ENCODE measurements at regions not wholly inside any gene's neighbourhood (a gene's known extent, or its start where the extent isn't known, plus 50 kb on each side); places are given as distances from the start of the nearest gene placed in this dataset.

GRCh38 chr1:234554218-234554697 lies 55.7 kb downstream of the IRF2BP2 start:
- DNase-seq (ENCODE audit: low spot score) = no peak

DNA sequence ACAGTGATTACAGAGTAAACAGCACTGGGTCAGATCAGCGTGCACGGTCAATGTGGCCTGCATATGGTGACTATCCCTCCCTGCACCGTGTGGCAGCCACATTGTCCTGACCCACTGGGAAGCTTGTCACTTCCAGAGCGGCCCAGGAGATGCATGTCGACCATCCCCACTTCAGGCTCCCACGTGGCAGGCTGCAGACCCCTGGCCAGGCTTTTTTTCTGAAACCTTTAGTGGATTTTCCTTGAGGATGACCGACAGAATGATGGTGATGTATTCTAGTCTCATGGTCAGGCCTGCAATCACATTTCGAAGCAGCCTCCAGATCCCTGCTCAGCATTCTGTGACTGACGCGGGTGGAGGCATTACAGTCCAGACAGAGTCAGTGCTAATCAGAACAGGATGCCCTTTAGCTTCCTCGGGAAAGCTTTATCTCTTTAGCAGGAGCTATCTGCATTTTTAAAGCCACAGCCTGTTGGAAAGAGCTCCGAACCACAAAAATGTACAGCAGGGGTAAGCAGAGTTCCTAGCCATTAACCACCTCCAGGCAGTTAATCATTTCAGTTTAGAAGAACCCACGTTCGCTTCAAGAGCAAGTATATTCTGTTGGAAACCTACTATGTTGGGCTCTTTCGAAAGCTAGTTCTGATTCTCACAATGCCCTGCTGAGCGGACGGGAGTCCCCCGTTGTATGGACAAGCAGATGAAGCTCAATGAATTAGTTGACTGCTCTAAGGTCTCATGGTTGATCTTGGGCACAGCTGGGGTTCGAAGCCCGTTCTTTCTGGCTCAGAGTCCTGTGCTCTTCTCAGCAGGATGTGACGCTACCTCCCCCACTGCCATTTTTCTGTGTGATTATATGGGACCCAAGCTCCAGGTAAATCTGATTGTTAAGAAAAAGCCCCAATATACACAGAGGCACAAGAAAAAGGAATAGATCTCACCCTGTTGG lies 56.5 kb downstream of the IRF2BP2 start:
- DNase-seq (ENCODE audit: low spot score) = peak; percentile 22

- no peak for DNase-seq (ENCODE audit: low spot score)
Measured at GRCh38 chr1:234551032-234551378, 59.0 kb downstream of the IRF2BP2 start.

DNA sequence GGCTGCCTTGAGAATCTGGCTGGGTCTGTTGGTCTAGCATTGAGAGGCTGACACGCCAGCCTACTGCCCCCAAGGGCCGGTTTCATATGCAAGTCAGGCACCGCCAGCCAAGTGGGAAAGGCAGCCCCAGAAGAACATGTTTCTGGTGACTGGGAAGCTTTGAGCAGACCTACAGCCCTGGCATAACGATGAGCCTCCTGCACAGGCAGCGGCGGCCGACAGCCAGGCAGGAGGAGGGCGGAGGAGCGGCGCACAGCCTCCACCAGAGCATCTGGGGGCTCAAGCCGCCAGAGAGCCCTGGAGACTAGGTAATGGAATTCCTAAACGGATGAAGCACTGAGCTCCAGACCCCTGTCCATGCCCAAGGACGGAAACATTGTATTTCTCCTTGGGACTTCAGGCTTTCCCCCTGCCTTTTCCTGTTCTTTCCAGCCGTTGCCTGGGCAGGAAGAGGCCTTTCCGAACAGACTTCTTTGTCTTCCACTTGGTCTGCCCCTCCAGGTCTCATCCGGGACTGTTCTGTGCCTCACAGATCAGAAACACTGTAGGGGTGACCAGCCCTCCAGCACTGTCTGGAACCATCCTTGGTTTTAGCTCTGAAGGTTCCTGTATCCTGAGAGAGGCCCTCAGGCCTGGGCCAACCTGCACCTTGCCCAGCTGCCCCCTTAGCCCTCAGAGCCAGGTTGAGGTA lies 59.5 kb downstream of the IRF2BP2 start:
- no peak for DNase-seq (ENCODE audit: low spot score)

DNA sequence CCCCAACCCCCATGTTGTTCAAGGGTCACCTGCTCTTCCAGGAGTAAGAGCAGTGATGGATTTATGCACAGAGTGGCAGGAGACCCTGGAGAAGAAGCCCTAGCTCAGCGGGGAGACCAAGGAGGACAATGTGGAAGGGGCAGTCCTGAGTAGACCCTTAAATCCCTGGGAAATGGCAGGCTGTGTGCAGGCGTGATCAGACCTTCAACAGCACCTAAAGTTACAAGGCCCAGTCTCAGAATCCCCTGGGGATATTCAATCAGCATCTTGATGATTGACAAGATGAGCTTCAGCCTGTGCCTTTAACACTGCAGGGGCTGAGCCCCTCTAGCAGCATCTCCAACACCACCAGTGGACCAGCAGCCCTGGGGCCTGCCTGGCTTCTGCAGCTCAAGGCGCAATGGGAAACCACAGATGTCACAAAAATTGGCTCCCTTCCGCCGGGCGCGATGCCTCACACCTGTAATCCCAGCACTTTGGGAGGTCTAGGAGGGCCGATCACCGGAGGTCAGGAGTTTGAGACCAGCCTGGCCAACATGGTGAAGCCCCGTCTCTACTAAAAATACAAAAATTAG lies 60.4 kb downstream of the IRF2BP2 start:
- DNase-seq (ENCODE audit: low spot score) = no peak

GRCh38 chr1:234546890-234547788 lies 62.8 kb downstream of the IRF2BP2 start:
- no peak for DNase-seq (ENCODE audit: low spot score)

- no peak for DNase-seq (ENCODE audit: low spot score)
Measured at GRCh38 chr1:234546387-234546704, 63.6 kb downstream of the IRF2BP2 start.

DNA sequence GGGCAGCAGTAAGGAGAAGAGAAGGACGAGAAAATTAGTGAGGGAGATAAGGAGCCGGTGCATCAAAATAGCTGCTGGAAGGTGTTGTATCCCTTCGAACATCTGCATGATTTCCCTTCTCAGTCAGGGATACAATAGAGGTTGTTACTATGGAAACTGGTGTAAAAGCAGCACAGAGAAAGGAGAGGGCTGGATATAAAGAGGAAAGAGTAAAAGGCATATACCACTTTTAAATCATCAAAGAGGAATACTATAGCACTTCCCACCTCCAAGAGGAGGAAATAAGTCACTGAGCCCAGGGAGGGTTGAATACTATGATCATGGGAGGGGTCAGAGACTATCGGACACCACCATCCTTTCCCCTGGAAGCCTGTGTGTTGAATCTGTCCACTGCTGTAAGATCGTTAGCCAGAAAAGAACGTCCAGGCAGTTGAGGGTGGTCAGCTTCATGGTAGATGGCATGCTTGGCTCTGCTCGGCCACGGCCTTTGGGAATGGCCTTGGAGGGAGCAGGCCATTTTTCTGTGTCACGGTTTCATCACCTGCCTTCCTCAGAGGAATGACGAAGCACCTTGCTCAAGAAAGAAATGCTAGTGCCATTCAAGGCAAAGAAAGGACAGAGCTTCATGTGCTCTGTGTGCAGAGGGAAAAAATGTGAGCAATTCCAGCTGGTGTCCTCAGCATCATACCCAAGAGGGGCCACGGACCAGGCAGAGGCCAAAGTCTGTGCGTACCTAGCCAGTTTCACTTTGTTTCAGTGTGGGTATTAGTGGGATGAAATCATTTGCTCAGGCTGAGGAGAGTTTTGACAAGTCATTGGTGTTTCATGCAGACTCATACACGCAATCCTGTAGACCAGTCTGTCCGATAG lies 64.2 kb downstream of the IRF2BP2 start:
- peak; percentile 64 for DNase-seq (ENCODE audit: low spot score)

- peak; percentile 91 for DNase-seq (ENCODE audit: low spot score)
Measured at GRCh38 chr1:234544087-234544579, 65.2 kb upstream of the TARBP1 start.

- DNase-seq (ENCODE audit: low spot score) = no peak
Measured at GRCh38 chr1:234543442-234544086, 64.6 kb upstream of the TARBP1 start.

DNA sequence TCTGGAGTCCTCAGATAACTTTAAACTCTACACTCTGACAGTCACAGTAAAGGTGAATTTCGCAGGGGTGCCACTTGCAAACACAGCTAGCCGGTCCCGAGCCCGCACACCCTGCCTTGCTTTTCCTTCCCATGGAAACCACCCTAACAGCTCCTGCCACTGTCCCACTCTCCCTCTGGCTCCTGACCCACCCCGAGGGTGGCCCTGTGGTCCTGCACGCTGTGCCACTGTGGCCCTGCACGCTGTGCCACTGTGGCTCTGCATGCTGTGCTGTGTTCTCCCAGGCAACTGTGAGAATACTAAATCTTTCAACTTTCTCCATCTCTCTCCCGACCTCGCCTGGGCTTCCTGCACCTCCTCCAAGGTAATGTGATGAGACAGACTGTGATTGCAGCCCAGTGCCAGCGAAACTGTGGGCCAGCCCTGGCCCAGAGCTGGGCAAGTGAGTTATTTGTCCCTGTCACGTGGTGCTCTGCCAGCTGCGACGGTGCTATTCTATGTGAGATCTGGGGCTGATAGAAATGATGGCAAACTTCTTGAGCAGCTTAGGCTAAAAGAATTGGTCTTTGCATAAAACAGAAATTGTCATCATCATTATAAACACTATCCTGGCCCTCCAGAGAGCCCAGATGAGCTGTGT lies 63.4 kb upstream of the TARBP1 start:
- DNase-seq (ENCODE audit: low spot score) = no peak

DNA sequence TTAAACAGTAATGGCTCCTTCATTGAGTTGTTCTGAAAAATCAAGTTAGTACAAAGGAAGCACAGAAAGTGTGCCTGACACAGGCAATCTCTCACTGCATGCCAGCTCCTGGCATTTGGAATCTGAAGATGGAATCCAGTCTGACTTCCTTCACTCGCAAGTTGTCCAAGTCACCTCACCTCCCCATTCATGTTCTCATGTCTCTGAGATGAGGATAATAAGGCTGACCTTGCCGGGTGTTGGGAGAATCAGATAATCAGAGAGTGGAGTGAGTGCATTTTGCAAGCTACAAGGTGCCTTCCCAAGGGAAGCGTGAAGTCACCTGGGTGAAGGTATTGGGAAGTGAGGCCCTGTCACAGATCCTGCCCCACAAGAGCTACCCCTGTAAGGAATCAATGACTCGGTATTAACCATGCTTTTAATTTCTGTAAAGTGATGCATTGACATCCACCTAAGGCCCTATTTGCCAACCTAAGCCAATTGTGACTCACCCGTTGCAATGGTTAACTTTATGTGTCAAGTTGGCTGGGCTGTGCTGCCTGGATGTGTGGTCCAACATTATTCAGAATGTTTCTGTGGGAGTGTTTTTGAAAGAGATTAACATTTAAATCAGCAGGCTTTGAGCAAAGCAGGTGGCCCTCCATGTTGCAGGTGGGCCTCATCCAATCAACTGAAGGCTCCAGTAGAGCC lies 62.5 kb upstream of the TARBP1 start:
- DNase-seq (ENCODE audit: low spot score) = peak; percentile 87

DNA sequence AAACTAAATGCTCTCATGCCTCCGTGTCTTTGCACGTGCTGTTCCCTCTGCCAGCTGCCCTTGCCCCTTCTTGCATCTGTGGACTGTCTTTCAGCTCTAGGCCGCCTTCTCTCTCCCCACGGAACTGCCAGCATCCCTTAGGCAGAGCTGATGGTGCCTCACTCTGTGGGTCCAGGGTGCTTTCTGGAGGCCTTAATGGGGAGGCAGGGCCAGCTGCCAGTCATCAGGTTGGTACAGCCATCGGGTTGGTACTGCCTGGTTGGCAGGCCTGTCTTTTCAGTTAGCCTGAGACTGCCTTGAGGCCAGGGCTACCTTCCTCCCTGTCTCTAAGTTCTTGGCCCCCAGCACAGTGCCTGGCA lies 61.4 kb upstream of the TARBP1 start:
- no peak for DNase-seq (ENCODE audit: low spot score)

GRCh38 chr1:234539666-234540403 lies 60.9 kb upstream of the TARBP1 start:
- DNase-seq (ENCODE audit: low spot score) = no peak

- no peak for DNase-seq (ENCODE audit: low spot score)
Measured at GRCh38 chr1:234538930-234539649, 60.1 kb upstream of the TARBP1 start.

GRCh38 chr1:234538062-234538731 lies 59.2 kb upstream of the TARBP1 start:
- no peak for DNase-seq (ENCODE audit: low spot score)

- DNase-seq (ENCODE audit: low spot score) = no peak
Measured at GRCh38 chr1:234537236-234537635, 58.3 kb upstream of the TARBP1 start.

Data from kidney tubule cell (primary cell).